A673 (cell line): ENCODE measurements at regions not wholly inside any gene's neighbourhood (a gene's known extent, or its start where the extent isn't known, plus 50 kb on each side); places are given as distances from the start of the nearest gene placed in this dataset.

Experiments
- EZH2 ChIP-seq: fragments of 200-600 bp; sonication (generic); IDR thresholded peaks from 2 replicates; pipeline ENCODE4 v1.6.1; 2017; ENCODE audit warnings: borderline replicate concordance, low read depth, mild to moderate bottlenecking, mixed read lengths, antibody characterized with exemption, low read length; ENCODE audit not compliant: poor library complexity, severe bottlenecking
- TF ChIP-seq, protein P1 (sequence below): fragments of 300-800, 200-600 bp; sonication (generic); conservative IDR thresholded peaks from 2 replicates; pipeline ENCODE4 v1.5.1; 2017; ENCODE audit warnings: low read depth, mild to moderate bottlenecking, antibody characterized with exemption, low read length, moderate library complexity, mixed read lengths

DNA sequence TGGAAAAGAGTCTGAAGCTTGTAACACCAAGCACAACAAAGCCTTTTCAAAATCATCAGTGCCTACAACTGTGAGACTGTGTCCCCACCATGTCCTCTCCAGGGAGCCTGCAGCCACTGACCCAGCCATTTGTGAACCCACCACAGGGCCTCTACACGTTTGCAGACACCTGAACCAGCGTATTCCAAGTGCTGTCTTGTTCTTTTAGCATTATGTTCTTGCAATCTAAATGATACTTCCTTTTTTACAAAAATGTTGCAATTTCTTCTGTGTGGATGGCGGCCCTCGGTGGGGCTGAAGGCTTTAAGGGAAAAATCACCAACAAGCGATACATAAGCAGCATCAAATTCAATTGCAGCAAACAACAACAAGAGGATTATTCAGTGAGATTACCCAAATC is 403.2 kb upstream of the MGMT start:
- TF ChIP-seq, protein P1, sequence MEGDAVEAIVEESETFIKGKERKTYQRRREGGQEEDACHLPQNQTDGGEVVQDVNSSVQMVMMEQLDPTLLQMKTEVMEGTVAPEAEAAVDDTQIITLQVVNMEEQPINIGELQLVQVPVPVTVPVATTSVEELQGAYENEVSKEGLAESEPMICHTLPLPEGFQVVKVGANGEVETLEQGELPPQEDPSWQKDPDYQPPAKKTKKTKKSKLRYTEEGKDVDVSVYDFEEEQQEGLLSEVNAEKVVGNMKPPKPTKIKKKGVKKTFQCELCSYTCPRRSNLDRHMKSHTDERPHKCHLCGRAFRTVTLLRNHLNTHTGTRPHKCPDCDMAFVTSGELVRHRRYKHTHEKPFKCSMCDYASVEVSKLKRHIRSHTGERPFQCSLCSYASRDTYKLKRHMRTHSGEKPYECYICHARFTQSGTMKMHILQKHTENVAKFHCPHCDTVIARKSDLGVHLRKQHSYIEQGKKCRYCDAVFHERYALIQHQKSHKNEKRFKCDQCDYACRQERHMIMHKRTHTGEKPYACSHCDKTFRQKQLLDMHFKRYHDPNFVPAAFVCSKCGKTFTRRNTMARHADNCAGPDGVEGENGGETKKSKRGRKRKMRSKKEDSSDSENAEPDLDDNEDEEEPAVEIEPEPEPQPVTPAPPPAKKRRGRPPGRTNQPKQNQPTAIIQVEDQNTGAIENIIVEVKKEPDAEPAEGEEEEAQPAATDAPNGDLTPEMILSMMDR: no peak
- TF ChIP-seq EZH2: no peak
